Stimulated activated CD4-positive, alpha-beta T cell treated with anti-CD3 and anti-CD28 coated beads, Interleukin-2, amount 100 ng/mL, for 4 hours (primary cell): ENCODE measurements at regions not wholly inside any gene's neighbourhood (a gene's known extent, or its start where the extent isn't known, plus 50 kb on each side); places are given as distances from the start of the nearest gene placed in this dataset.

Experiments
- DNase-seq: peaks from one replicate; pipeline ENCODE4 v3.0.0-alpha.2; 2020; ENCODE audit warnings: low read depth

GRCh38 chr17:79501910-79502309 is 108.9 kb downstream of the RBFOX3 start:
- DNase-seq, result no peak

GRCh38 chr17:79500745-79501618 is 109.9 kb downstream of the RBFOX3 start:
- DNase-seq, result no peak

GRCh38 chr17:79498854-79499253 is 112.0 kb downstream of the RBFOX3 start:
- no peak for DNase-seq

- DNase-seq, result no peak
Observed at GRCh38 chr17:79497777-79498348, 113.0 kb downstream of the RBFOX3 start.

- no peak for DNase-seq
Observed at GRCh38 chr17:79496422-79497005, 114.3 kb downstream of the RBFOX3 start.

- DNase-seq, result no peak
Observed at GRCh38 chr17:79495665-79496064, 115.2 kb downstream of the RBFOX3 start.

- DNase-seq, result no peak
Observed at GRCh38 chr17:79491006-79491405, 119.8 kb downstream of the RBFOX3 start.

GRCh38 chr17:79490530-79490929 is 120.3 kb downstream of the RBFOX3 start:
- DNase-seq, result no peak

GRCh38 chr17:79487149-79487548 is 123.7 kb downstream of the RBFOX3 start:
- no peak for DNase-seq

GRCh38 chr17:79485991-79486390 is 124.9 kb downstream of the RBFOX3 start:
- no peak for DNase-seq

- DNase-seq, result no peak
Observed at GRCh38 chr17:79485419-79485985, 125.3 kb downstream of the RBFOX3 start.

GRCh38 chr17:79484600-79485418 is 126.0 kb downstream of the RBFOX3 start:
- no peak for DNase-seq

- DNase-seq, result no peak
Observed at GRCh38 chr17:79483842-79484241, 127.0 kb downstream of the RBFOX3 start.

GRCh38 chr17:79482727-79483521 is 127.9 kb downstream of the RBFOX3 start:
- DNase-seq, result no peak

GRCh38 chr17:79479876-79480275 is 131.0 kb downstream of the RBFOX3 start:
- DNase-seq, result no peak

GRCh38 chr17:79478841-79479240 is 132.0 kb downstream of the RBFOX3 start:
- DNase-seq, result no peak

GRCh38 chr17:79478051-79478461 is 132.8 kb downstream of the RBFOX3 start:
- DNase-seq, result no peak

- DNase-seq, result no peak
Observed at GRCh38 chr17:79476074-79476652, 134.7 kb downstream of the RBFOX3 start.

GRCh38 chr17:79473876-79474440 is 136.9 kb downstream of the RBFOX3 start:
- DNase-seq, result no peak

- DNase-seq, result no peak
Observed at GRCh38 chr17:79473111-79473875, 137.6 kb downstream of the RBFOX3 start.
